Lung (tissue), 11 donors: ENCODE measurements at regions not wholly inside any gene's neighbourhood (a gene's known extent, or its start where the extent isn't known, plus 50 kb on each side); places are given as distances from the start of the nearest gene placed in this dataset.

Experiments
- ATAC-seq: fragments of 200-7000 bp; cut with Tn5 transposase; one replicate; pipeline ENCODE4 v1.9.1; 2020; ENCODE audit warnings: moderate number of reproducible peaks; ENCODE audit not compliant: insufficient read depth, low FRiP score
- DNase-seq, 3 donors: peaks; one replicate each; pipeline ENCODE4 v3.0.0-alpha.2; 2013 to 2017
- H3K27ac ChIP-seq, 2 donors: one replicate each; pipeline ENCODE4 v1.5.1; 2013; ENCODE audit warnings: mild to moderate bottlenecking in 2 of 2, moderate library complexity in 2 of 2, control low read depth in 1 of 2, inconsistent platforms in 1 of 2, low read depth in 1 of 2, low read length in 1 of 2
- H3K27me3 ChIP-seq, 3 donors: one replicate each; pipeline ENCODE4 v1.5.1; 2013; ENCODE audit warnings: low read length in 2 of 3; ENCODE audit not compliant: control insufficient read depth in 3 of 3, insufficient read depth in 3 of 3
- H3K36me3 ChIP-seq, 4 donors: one replicate each; pipeline ENCODE4 v1.5.1; 2013; ENCODE audit warnings: low read length in 4 of 4, mild to moderate bottlenecking in 1 of 4, moderate library complexity in 1 of 4; ENCODE audit not compliant: control insufficient read depth in 4 of 4, insufficient read depth in 4 of 4
- H3K4me1 ChIP-seq, 5 donors: one replicate each; pipeline ENCODE4 v1.5.1; 2013; ENCODE audit warnings: low read length in 5 of 5, mild to moderate bottlenecking in 2 of 5, moderate library complexity in 1 of 5; ENCODE audit not compliant: control insufficient read depth in 5 of 5, insufficient read depth in 5 of 5
- H3K4me3 ChIP-seq: one replicate; pipeline ENCODE4 v1.5.1; 2013; ENCODE audit warnings: mild to moderate bottlenecking, control low read depth, moderate library complexity
- H3K9ac ChIP-seq, 2 donors: one replicate each; pipeline ENCODE4 v1.5.1; 2013; ENCODE audit warnings: low read length in 2 of 2, control low read depth in 1 of 2; ENCODE audit not compliant: insufficient read depth in 1 of 2
- H3K9me3 ChIP-seq, 4 donors: one replicate each; pipeline ENCODE4 v1.5.1; 2013; ENCODE audit warnings: low read length in 3 of 4, mild to moderate bottlenecking in 1 of 4, moderate library complexity in 1 of 4; ENCODE audit not compliant: control insufficient read depth in 4 of 4, insufficient read depth in 3 of 4
- WGBS, 2 donors: extraction: QIAGEN DNeasy Blood & Tissue Kit; methylation state at CpG; one replicate each; pipeline ENCODE4 v1.1.7; 2013; 5-methylcytosine and 5-hydroxymethylcytosine counted together
- TF ChIP-seq, protein P1 (sequence below): IDR thresholded peaks from 2 replicates; pipeline ENCODE4 v1.5.1; 2012; ENCODE audit warnings: mild to moderate bottlenecking; ENCODE audit errors: control extremely low read depth, extremely low read depth
- donor health status: control.
- donor health status: control.
- donor health status: Bipolar disorder and iron deficiency.
- donor health status: healthy.
- donor health status: DM: yes; HTN: yes; CAD: no.

GRCh38 chr3:177753451-177754155 lies 556.3 kb upstream of the TBL1XR1 start:
- peaks cover 0 to 2% (median 0%) of the 10 kb centered on the region in 4 donors for H3K9me3 ChIP-seq
- H3K27ac ChIP-seq = peak overlapping the region; percentile 53 to 72
- WGBS, 2 donors = 43 to 49% methylated on average over 2 of the region's 2 CpGs
- peaks cover 3 to 20% (median 11%) of the 10 kb centered on the region in 5 donors for H3K4me1 ChIP-seq
- TF ChIP-seq, protein P1, sequence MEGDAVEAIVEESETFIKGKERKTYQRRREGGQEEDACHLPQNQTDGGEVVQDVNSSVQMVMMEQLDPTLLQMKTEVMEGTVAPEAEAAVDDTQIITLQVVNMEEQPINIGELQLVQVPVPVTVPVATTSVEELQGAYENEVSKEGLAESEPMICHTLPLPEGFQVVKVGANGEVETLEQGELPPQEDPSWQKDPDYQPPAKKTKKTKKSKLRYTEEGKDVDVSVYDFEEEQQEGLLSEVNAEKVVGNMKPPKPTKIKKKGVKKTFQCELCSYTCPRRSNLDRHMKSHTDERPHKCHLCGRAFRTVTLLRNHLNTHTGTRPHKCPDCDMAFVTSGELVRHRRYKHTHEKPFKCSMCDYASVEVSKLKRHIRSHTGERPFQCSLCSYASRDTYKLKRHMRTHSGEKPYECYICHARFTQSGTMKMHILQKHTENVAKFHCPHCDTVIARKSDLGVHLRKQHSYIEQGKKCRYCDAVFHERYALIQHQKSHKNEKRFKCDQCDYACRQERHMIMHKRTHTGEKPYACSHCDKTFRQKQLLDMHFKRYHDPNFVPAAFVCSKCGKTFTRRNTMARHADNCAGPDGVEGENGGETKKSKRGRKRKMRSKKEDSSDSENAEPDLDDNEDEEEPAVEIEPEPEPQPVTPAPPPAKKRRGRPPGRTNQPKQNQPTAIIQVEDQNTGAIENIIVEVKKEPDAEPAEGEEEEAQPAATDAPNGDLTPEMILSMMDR = no peak
- ATAC-seq (peak; percentile 76), DNase-seq (peak; percentile 68 to 89 (median 80))
- H3K27me3 ChIP-seq = no peaks in the 10 kb centered on the region
- no peaks in the 10 kb centered on the region for H3K36me3 ChIP-seq
- no peak overlapping the region for H3K9ac ChIP-seq
- H3K4me3 ChIP-seq = no peak overlapping the region

DNA sequence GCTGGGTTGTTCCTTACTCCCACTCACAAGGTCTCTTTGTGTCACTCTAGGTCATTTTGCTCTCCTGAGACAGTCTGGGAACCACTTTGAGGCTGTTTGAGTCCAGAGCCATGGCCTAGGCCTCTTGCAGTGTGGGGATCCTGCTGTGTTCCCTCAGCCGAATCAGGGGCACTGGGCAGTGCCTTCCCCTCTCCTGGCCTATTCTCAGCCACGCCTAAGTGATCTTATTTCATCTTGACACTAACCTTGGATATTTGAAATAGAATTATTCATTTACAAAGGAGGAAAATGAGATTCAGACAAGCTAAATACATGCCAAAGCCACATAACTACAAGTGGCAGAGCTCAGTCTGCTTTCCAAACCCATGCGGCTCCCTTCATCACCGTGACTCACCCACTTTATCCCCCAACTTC lies 557.2 kb upstream of the TBL1XR1 start:
- H3K27ac ChIP-seq = peak overlapping the region; percentile 53 to 66
- 92 to 98% methylated on average over 4 of the region's 4 CpGs for WGBS, 2 donors
- no peak for DNase-seq
- H3K4me1 ChIP-seq = peaks cover 3 to 18% (median 11%) of the 10 kb centered on the region in 5 donors
- H3K4me3 ChIP-seq = no peak overlapping the region
- no peaks in the 10 kb centered on the region for H3K27me3 ChIP-seq
- no peak overlapping the region for H3K9ac ChIP-seq
- TF ChIP-seq, protein P1 = no peak
- ATAC-seq = no peak
- peaks cover 0 to 2% (median 0%) of the 10 kb centered on the region in 4 donors for H3K9me3 ChIP-seq
- no peaks in the 10 kb centered on the region for H3K36me3 ChIP-seq

DNA sequence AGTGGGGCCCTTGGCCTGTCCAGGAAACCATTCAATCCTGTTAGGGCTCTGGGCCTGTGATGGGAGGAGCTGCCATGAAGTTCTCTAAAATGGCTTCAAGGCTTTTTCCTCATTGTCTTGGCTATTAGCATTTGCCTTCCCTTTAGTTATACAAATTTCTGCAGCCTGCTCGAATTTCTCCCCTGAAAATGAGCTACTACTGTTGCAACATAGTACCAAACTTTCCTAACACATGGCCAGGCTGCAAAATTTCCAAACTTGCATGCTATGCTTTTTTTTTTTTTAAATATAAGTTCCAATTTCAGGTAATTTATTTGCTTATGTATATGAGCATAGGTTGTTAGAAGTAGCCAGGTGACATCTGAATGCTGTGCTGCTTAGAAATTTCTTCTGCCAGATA lies 560.8 kb upstream of the TBL1XR1 start:
- WGBS, 2 donors = 37 to 51% methylated on average over 1 of the region's 1 CpG
- Histone ChIP-seq H3K27ac (peak overlapping the region in 1 of 2 donors; percentile 85), H3K4me1 (peaks cover 0 to 12% (median 6%) of the 10 kb centered on the region in 5 donors), H3K36me3 (no peaks in the 10 kb centered on the region), H3K4me3 (no peak overlapping the region), H3K27me3 (no peaks in the 10 kb centered on the region), H3K9me3 (peaks cover 0 to 2% (median 0%) of the 10 kb centered on the region in 4 donors), H3K9ac (no peak overlapping the region)
- TF ChIP-seq, protein P1 = no peak
- ATAC-seq (no peak), DNase-seq (peak in 1 of 3 donors; percentile 67)
